ENCODE measurements at regions not wholly inside any gene's neighbourhood (a gene's known extent, or its start where the extent isn't known, plus 50 kb on each side); places are given as distances from the start of the nearest gene placed in this dataset.

DNA sequence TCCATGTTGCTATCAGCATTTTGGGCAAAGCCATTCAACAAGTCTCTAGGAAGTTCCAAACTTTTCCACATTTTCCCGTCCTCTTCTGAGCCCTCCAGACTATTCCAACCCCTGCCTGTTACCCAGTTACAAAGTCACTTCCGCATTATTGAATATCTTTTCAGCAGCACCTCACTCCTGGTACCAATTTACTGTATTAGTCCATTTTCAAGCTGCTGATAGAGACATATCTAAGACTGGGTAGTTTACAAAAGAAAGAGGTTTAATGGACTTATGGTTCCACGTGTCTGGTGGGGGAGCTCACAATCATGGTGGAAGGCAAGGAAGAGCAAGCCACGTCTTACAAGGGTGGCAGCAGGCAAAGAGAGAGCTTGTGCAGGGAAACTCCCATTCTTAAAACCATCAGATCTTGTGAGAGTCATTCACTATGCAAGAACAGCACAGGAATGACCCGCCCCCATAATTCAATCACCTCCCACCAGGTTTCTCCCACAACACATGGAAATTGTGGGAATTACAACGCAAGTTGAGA is 435.6 kb upstream of the GRM7 start:
- TF ChIP-seq, protein P1, sequence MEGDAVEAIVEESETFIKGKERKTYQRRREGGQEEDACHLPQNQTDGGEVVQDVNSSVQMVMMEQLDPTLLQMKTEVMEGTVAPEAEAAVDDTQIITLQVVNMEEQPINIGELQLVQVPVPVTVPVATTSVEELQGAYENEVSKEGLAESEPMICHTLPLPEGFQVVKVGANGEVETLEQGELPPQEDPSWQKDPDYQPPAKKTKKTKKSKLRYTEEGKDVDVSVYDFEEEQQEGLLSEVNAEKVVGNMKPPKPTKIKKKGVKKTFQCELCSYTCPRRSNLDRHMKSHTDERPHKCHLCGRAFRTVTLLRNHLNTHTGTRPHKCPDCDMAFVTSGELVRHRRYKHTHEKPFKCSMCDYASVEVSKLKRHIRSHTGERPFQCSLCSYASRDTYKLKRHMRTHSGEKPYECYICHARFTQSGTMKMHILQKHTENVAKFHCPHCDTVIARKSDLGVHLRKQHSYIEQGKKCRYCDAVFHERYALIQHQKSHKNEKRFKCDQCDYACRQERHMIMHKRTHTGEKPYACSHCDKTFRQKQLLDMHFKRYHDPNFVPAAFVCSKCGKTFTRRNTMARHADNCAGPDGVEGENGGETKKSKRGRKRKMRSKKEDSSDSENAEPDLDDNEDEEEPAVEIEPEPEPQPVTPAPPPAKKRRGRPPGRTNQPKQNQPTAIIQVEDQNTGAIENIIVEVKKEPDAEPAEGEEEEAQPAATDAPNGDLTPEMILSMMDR (IDR thresholded peaks at IDR 0.05) = no peak
- no peak for TF ChIP-seq POLR2A (IDR thresholded peaks at IDR 0.05)
